Tibial artery (tissue), 4 donors: ENCODE measurements at regions not wholly inside any gene's neighbourhood (a gene's known extent, or its start where the extent isn't known, plus 50 kb on each side); places are given as distances from the start of the nearest gene placed in this dataset.

Experiments
- DNase-seq, 2 donors: peaks; one replicate each; pipeline ENCODE4 v3.0.0-alpha.2; 2019
- H3K27ac ChIP-seq, 2 donors: fragments of 200-600 bp; sonication (generic) in 1 of 2; 1 replicate in 1 of 2; 2 replicates in 1 of 2; pipeline ENCODE4 v1.5.1; 2018 to 2019; ENCODE audit warnings: mild to moderate bottlenecking in 1 of 2
- H3K27me3 ChIP-seq, 2 donors: fragments of 200-600 bp; sonication (generic) in 1 of 2; one replicate each; pipeline versions ENCODE4 v1.5.1 to v1.6.0; 2016 to 2019
- H3K36me3 ChIP-seq, 3 donors: fragments of 200-600 bp; sonication (generic) in 2 of 3; one replicate each; pipeline ENCODE4 v1.5.1; 2016 to 2019; ENCODE audit warnings: mild to moderate bottlenecking in 2 of 3
- H3K4me1 ChIP-seq, 4 donors: fragments of 200-600 bp; sonication (generic) in 2 of 4; 1 replicate in 3 of 4; 2 replicates in 1 of 4; pipeline ENCODE4 v1.5.1; 2016 to 2019
- H3K4me3 ChIP-seq, 2 donors: fragments of 200-600 bp; sonication (generic) in 1 of 2; 1 replicate in 1 of 2; 2 replicates in 1 of 2; pipeline ENCODE4 v1.5.1; 2018 to 2019; ENCODE audit warnings: mild to moderate bottlenecking in 2 of 2
- H3K9me3 ChIP-seq, 3 donors: fragments of 200-600 bp; sonication (generic) in 1 of 3; one replicate each; pipeline ENCODE4 v1.5.1; 2016 to 2019
- CTCF ChIP-seq, 2 experiments: fragments of 200-600 bp in 1 of 2; fragments of 450-650 bp in 1 of 2; IDR thresholded peaks; one replicate each; pipeline ENCODE4 v1.5.1; 2017 to 2019; ENCODE audit warnings: antibody characterized with exemption in 2 of 2, mild to moderate bottlenecking in 1 of 2, moderate library complexity in 1 of 2
- intact Hi-C: fragments of 100-400 bp; cut with DNase I; formaldehyde crosslinking; loops from one replicate; pipeline ENCODE4 v1.15.0; 2023; ENCODE audit warnings: low total_unique reads

- no peak overlapping the region for H3K4me3 ChIP-seq
- no peaks in the 10 kb centered on the region for H3K36me3 ChIP-seq
- no peaks in the 10 kb centered on the region for H3K9me3 ChIP-seq
- no peak for DNase-seq
- no peaks in the 10 kb centered on the region for H3K27me3 ChIP-seq
- no peak overlapping the region for H3K27ac ChIP-seq
- intact Hi-C loops: no loop called here
- H3K4me1 ChIP-seq: peaks cover 0 to 5% (median 0%) of the 10 kb centered on the region in 4 donors
- no peak for TF ChIP-seq CTCF (IDR thresholded peaks at IDR 0.05)
These were observed 254.0 kb upstream of the DMRT1 start for GRCh38 chr9:587527-587926.

GRCh38 chr9:588981-589380, 252.5 kb upstream of the DMRT1 start:
- no peak for DNase-seq
- Histone ChIP-seq H3K4me1 (peaks cover 0 to 5% (median 0%) of the 10 kb centered on the region in 4 donors), H3K27me3 (no peaks in the 10 kb centered on the region), H3K27ac (no peak overlapping the region), H3K36me3 (no peaks in the 10 kb centered on the region), H3K9me3 (no peaks in the 10 kb centered on the region), H3K4me3 (no peak overlapping the region)
- no peak for TF ChIP-seq CTCF (IDR thresholded peaks at IDR 0.05)
- intact Hi-C loops: no loop called here

- DNase-seq: no peak
- Histone ChIP-seq H3K27me3 (no peaks in the 10 kb centered on the region), H3K4me1 (peaks cover 0 to 5% (median 0%) of the 10 kb centered on the region in 4 donors), H3K36me3 (no peaks in the 10 kb centered on the region), H3K9me3 (no peaks in the 10 kb centered on the region), H3K4me3 (no peak overlapping the region), H3K27ac (no peak overlapping the region)
- no peak for TF ChIP-seq CTCF (IDR thresholded peaks at IDR 0.05)
- intact Hi-C loops: no loop called here
These were observed 251.8 kb upstream of the DMRT1 start for GRCh38 chr9:589723-590122.

GRCh38 chr9:591292-591691, 250.2 kb upstream of the DMRT1 start:
- no peak for DNase-seq
- peaks cover 0 to 5% (median 0%) of the 10 kb centered on the region in 4 donors for H3K4me1 ChIP-seq
- intact Hi-C loops: no loop called here
- no peaks in the 10 kb centered on the region for H3K27me3 ChIP-seq
- no peaks in the 10 kb centered on the region for H3K36me3 ChIP-seq
- no peaks in the 10 kb centered on the region for H3K9me3 ChIP-seq
- TF ChIP-seq CTCF (IDR thresholded peaks at IDR 0.05): no peak
- H3K27ac ChIP-seq: no peak overlapping the region
- H3K4me3 ChIP-seq: no peak overlapping the region

GRCh38 chr9:592225-592624, 249.3 kb upstream of the DMRT1 start:
- Histone ChIP-seq H3K9me3 (no peaks in the 10 kb centered on the region), H3K4me3 (no peak overlapping the region), H3K4me1 (peaks cover 0 to 5% (median 0%) of the 10 kb centered on the region in 4 donors), H3K36me3 (no peaks in the 10 kb centered on the region), H3K27me3 (no peaks in the 10 kb centered on the region), H3K27ac (no peak overlapping the region)
- no peak for TF ChIP-seq CTCF (IDR thresholded peaks at IDR 0.05)
- intact Hi-C loops: no loop called here
- no peak for DNase-seq

- Histone ChIP-seq H3K4me3 (no peak overlapping the region), H3K4me1 (peaks cover 0 to 5% (median 0%) of the 10 kb centered on the region in 4 donors), H3K27ac (no peak overlapping the region), H3K9me3 (no peaks in the 10 kb centered on the region), H3K36me3 (no peaks in the 10 kb centered on the region), H3K27me3 (no peaks in the 10 kb centered on the region)
- TF ChIP-seq CTCF (IDR thresholded peaks at IDR 0.05): no peak
- intact Hi-C loops: no loop called here
- DNase-seq: no peak
These were observed 248.8 kb upstream of the DMRT1 start for GRCh38 chr9:592733-593132.
